Activated naive CD4-positive, alpha-beta T cell treated with anti-CD3 and anti-CD28 coated beads, Interleukin-2, amount 50 U/mL, for 24 hours (primary cell): ENCODE measurements at regions not wholly inside any gene's neighbourhood (a gene's known extent, or its start where the extent isn't known, plus 50 kb on each side); places are given as distances from the start of the nearest gene placed in this dataset.
"Not testable (repeated sequence)": the region's sequence is repeated elsewhere in the genome, so short reads cannot be mapped to it uniquely, and the experiment has no call there.

Source experiments
- H3K27ac Mint-ChIP-seq: one replicate; pipeline ENCODE4 v1.8.0; 2021; ENCODE audit warnings: mild to moderate bottlenecking, mixed read lengths
- H3K27me3 Mint-ChIP-seq: one replicate; pipeline ENCODE4 v1.8.0; 2021; ENCODE audit warnings: mixed read lengths
- H3K36me3 Mint-ChIP-seq: one replicate; pipeline ENCODE4 v1.8.0; 2021; ENCODE audit warnings: mixed read lengths
- H3K4me1 Mint-ChIP-seq: one replicate; pipeline ENCODE4 v1.8.0; 2021; ENCODE audit warnings: mixed read lengths
- H3K4me3 Mint-ChIP-seq: one replicate; pipeline ENCODE4 v1.8.0; 2021; ENCODE audit warnings: mild to moderate bottlenecking, mixed read lengths
- H3K9me3 Mint-ChIP-seq: one replicate; pipeline ENCODE4 v1.8.0; 2021; ENCODE audit warnings: mixed read lengths

DNA sequence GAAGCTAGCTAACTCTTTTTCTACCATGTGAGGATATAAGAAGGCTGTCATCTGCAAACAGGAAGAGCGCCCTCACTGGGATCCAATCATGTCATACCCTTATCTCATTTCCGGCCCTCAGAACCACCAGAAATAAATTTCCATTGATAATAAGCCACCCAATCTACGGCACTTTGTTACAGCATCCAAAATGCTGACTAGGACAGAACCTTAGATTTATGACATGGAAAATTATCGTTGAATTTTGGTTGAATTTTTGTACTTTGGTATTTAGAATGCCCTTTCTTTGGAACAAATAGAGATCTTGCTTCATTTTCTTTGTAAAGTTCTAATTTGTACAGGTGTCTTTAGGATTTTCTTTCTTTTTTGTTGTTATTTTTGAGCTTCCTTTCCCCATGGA lies 53.3 kb upstream of the CYLC2 start:
- Mint-ChIP-seq H3K9me3 (peaks cover 14% of the 10 kb centered on the region), H3K27me3 (no peaks in the 10 kb centered on the region), H3K4me3 (no peak overlapping the region), H3K36me3 (no peaks in the 10 kb centered on the region), H3K27ac (no peak overlapping the region), H3K4me1 (no peaks in the 10 kb centered on the region)

DNA sequence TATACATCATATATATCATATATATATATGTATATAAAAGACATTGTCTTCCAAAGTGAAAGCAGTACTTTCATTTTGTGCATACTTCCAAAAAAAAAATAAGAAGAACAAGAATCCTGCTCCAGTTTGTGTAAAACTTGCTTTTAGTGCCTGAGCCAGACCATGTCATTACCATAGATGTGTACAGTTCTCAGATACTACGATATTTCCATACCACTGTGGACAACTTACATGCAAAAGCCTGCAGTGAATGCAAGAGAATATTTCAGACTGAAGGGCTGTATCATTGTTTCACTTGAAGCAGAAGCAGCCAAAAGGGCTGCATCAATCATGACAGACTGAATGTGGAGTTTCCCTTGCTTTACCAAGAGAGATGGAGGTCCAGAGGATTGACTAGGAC lies 72.6 kb upstream of the CYLC2 start:
- H3K27ac Mint-ChIP-seq = no peak overlapping the region
- no peak overlapping the region for H3K4me3 Mint-ChIP-seq
- H3K36me3 Mint-ChIP-seq = no peaks in the 10 kb centered on the region
- no peaks in the 10 kb centered on the region for H3K4me1 Mint-ChIP-seq
- no peaks in the 10 kb centered on the region for H3K27me3 Mint-ChIP-seq
- H3K9me3 Mint-ChIP-seq = peaks cover 5% of the 10 kb centered on the region

DNA sequence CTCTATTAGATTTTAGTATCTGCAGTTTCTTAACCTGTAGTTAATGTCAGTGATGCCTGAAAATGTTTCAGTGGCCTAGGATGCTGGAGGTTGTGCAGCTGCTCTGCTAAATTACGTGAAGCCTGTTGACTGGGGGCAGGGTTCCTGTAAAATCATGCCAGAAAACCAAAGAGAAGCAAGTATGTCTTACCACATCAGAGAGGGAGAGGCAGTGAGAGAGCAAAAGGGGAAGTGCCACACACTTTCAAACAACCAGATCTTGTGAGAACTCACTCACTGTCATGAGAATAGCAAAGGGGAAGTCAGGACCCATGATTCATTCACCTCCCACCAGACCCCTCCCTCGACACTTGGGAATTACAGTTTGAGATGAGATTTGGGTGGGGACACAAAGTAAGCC lies 83.9 kb upstream of the CYLC2 start:
- peaks cover 6% of the 10 kb centered on the region for H3K9me3 Mint-ChIP-seq
- no peak overlapping the region for H3K4me3 Mint-ChIP-seq
- H3K27me3 Mint-ChIP-seq = no peaks in the 10 kb centered on the region
- no peaks in the 10 kb centered on the region for H3K4me1 Mint-ChIP-seq
- H3K36me3 Mint-ChIP-seq = no peaks in the 10 kb centered on the region
- H3K27ac Mint-ChIP-seq = no peak overlapping the region

DNA sequence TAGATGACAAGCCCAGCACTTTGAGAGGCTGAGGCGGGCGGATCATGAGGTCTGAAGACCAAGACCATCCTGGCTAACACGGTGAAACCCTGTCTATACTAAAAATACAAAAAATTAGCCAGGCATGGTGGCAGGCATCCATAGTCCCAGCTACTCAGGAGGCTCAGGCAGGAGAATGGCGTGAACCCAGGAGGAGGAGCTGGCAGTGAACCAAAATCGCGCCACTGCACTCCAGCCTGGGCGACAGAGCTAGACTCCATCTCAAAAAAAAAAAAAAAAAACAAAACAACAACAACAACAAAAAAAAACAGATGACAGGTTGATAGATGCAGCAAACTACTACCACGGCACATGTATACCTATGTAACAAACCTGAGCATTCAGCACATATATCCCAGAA lies 89.3 kb upstream of the CYLC2 start:
- H3K4me1 Mint-ChIP-seq, H3K36me3 Mint-ChIP-seq, H3K27me3 Mint-ChIP-seq, H3K4me3 Mint-ChIP-seq, H3K27ac Mint-ChIP-seq: not testable (repeated sequence)
- peaks cover 11% of the 10 kb centered on the region for H3K9me3 Mint-ChIP-seq

DNA sequence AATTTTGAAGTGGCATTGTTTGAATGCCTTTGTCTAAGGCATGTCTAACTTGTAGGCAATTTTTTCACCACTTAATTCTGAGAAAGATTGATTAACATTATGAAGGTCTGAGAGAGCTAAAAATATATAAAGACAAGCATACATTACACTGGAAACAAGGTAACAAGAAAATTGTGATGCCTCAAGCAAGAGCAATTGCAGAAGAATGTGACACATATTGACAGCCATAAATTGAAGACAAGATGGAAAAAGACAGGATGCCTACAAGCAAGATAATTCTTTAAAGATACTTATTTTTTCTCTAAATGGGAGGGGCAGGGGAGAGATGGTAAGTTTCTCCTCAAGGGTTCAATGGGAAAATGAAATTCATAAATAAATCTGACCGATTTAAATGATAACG lies 103.1 kb upstream of the CYLC2 start:
- Mint-ChIP-seq H3K27me3 (no peaks in the 10 kb centered on the region), H3K9me3 (no peaks in the 10 kb centered on the region), H3K4me3 (no peak overlapping the region), H3K36me3 (no peaks in the 10 kb centered on the region), H3K4me1 (no peaks in the 10 kb centered on the region), H3K27ac (no peak overlapping the region)

DNA sequence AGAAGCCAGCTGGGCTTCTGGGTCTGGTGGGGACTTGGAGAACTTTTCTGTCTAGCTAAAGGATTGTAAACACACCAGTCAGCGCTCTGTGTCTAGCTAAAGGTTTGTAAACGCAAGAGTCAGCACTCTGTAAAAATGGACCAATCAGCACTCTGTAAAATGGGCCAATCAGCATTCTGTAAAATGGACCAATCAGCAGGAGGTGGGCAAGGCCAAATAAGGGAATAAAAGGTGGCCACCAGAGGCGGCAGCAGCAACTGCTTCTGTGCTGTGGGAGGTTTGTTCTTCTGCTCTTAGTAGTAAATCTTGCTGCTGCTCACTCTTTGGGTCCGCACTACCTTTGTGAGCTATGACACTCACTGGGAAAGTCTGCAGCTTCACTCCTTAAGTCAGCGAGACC lies 106.4 kb upstream of the CYLC2 start:
- not testable (repeated sequence) for H3K27ac Mint-ChIP-seq, H3K9me3 Mint-ChIP-seq, H3K27me3 Mint-ChIP-seq, H3K4me3 Mint-ChIP-seq, H3K36me3 Mint-ChIP-seq, H3K4me1 Mint-ChIP-seq

DNA sequence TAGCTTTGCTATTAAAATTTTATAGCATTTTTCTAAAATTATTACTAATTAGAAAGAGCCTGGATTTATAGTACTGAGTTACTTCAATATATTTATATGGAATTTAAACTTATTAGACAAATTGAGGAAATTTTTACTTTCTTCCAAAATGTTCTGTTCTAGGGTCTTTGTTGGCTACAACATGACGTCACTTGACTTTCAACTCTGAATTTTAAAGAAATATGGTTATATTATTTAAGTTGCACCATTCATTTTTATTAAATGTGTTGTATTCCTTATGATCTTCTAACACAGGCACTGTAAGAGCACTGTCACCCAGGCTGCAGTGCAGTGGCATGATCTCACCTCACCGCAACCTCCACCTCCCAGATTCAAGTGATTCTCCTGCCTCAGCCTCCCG lies 119.4 kb upstream of the CYLC2 start:
- Mint-ChIP-seq H3K4me3 (no peak overlapping the region), H3K27me3 (no peaks in the 10 kb centered on the region), H3K27ac (no peak overlapping the region), H3K9me3 (peaks cover 7% of the 10 kb centered on the region), H3K4me1 (no peaks in the 10 kb centered on the region), H3K36me3 (no peaks in the 10 kb centered on the region)

DNA sequence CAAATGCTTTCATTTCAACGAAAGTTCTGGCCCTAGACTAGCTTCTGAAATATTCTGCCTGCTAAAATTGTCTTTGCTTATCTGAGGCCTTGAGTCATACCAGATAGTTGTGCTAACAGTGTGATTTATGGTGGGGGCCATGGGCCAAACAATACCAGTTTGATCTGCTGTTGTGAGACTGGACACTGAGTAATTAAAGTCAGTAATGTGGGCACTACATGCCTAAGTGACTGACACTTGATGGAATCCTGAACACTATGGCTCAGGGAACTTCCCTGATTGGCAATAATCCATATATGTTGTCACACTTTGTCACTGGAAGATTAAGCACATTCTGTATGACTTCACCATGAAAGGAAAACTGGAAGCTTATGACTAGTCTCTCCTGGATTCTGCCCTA lies 127.6 kb upstream of the CYLC2 start:
- H3K27ac Mint-ChIP-seq = no peak overlapping the region
- H3K9me3 Mint-ChIP-seq = peaks cover 3% of the 10 kb centered on the region
- no peaks in the 10 kb centered on the region for H3K27me3 Mint-ChIP-seq
- no peaks in the 10 kb centered on the region for H3K36me3 Mint-ChIP-seq
- no peak overlapping the region for H3K4me3 Mint-ChIP-seq
- no peaks in the 10 kb centered on the region for H3K4me1 Mint-ChIP-seq

DNA sequence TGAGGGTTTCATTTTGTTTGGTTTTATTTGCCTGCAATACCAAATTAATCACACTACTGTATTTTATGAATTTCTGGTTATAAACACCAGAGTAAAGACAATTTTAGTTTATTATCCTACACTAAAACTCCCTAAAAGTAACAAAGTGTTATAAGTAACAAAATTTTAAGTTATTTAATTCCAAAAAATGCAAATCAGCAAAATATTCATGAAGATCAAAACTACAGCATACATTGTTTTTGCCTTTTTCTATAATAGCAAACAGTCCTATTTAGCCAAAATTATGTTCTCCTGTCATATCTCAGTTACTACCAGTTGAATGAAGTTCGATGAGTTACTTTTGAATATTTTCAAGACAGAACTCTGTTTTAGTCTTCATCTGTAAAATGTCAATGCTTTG lies 132.7 kb upstream of the CYLC2 start:
- no peaks in the 10 kb centered on the region for H3K9me3 Mint-ChIP-seq
- H3K4me3 Mint-ChIP-seq = no peak overlapping the region
- no peaks in the 10 kb centered on the region for H3K27me3 Mint-ChIP-seq
- no peaks in the 10 kb centered on the region for H3K36me3 Mint-ChIP-seq
- H3K4me1 Mint-ChIP-seq = no peaks in the 10 kb centered on the region
- H3K27ac Mint-ChIP-seq = no peak overlapping the region

DNA sequence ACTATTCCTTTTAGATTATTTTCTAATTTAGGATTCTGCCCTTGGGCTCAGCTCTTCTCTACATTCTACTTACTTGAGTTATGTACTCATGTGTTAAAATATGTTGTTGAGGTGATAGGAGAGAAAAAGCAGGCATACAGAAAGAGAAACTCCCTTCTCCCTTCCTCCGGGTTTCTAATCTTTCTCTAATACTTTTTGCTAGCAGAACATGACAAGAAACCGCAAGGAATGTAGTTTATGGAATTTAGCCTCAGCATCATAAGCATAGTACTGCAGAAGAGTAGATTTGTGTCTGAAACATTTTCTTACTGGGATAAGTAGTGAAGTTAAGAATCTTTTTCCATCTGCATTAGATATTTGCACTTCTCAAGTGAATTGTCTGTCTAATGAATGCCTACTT lies 139.5 kb upstream of the CYLC2 start:
- no peak overlapping the region for H3K4me3 Mint-ChIP-seq
- H3K36me3 Mint-ChIP-seq = no peaks in the 10 kb centered on the region
- no peaks in the 10 kb centered on the region for H3K9me3 Mint-ChIP-seq
- no peak overlapping the region for H3K27ac Mint-ChIP-seq
- no peaks in the 10 kb centered on the region for H3K4me1 Mint-ChIP-seq
- H3K27me3 Mint-ChIP-seq = no peaks in the 10 kb centered on the region

DNA sequence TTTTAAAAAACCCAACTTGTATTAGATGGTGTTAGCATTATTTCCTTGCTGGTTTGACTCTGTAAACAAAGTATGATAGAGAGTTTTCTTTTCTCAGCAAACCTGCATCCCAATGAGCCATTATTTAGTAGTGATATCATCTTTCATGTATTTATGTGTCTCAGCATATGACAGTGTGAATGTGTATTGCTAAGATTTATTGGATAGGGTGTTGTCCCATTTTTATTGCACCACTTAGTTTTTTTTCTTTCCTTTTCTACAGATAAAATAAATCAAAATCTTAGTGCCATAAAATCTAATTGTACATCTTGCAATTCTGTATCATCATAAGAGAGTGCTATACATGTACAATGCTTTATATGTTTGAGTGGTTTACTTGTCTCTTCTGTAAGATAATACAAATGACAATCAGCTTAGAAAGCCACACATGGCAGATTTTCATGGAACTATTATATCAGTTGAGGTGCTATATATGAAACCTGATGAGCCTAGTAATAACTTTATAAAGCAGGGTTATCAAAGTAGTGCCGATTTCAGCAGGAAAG lies 149.2 kb upstream of the CYLC2 start:
- H3K4me1 Mint-ChIP-seq = no peaks in the 10 kb centered on the region
- no peaks in the 10 kb centered on the region for H3K36me3 Mint-ChIP-seq
- no peaks in the 10 kb centered on the region for H3K27me3 Mint-ChIP-seq
- H3K4me3 Mint-ChIP-seq = no peak overlapping the region
- no peak overlapping the region for H3K27ac Mint-ChIP-seq
- no peaks in the 10 kb centered on the region for H3K9me3 Mint-ChIP-seq

DNA sequence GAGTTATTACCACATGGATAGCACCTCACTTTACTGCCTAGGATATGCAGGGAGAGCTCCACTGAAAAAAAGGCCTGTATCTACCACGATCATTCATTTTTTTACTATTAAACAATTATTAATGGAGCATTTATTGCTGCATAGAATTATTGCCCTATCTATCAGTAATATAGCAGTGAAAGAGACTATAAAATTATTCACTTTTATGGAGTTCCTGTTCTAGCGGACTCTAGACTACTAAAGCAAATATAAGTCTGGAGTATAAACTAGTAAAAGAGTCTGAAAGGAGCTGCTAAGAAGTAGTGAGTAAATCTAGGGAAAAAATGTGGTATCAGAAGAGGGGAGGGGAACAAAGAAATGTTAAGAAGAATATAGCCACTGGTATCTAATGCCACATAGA lies 150.4 kb upstream of the CYLC2 start:
- Mint-ChIP-seq H3K4me1 (no peaks in the 10 kb centered on the region), H3K27ac (no peak overlapping the region), H3K27me3 (no peaks in the 10 kb centered on the region), H3K4me3 (no peak overlapping the region), H3K9me3 (no peaks in the 10 kb centered on the region), H3K36me3 (no peaks in the 10 kb centered on the region)

DNA sequence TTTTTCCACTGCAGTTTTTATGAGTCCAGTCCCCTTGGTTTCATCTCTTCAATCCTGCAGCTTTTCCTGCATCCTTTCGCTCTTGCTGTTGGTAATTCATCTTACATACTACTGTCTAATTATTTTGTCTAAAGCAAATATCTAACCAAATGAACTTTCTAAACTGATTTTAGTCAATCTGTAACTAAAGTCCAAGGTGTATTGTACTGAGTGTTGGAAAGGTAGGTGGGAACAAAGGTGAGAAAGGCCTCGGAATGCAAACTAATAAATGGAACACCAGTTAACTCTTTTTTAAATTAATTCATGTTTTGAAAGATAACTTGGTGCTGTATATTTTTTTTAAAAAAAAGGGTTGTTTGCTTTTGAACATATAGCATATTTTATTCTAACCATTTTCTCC lies 152.7 kb upstream of the CYLC2 start:
- no peak overlapping the region for H3K27ac Mint-ChIP-seq
- no peak overlapping the region for H3K4me3 Mint-ChIP-seq
- H3K4me1 Mint-ChIP-seq = no peaks in the 10 kb centered on the region
- no peaks in the 10 kb centered on the region for H3K36me3 Mint-ChIP-seq
- H3K9me3 Mint-ChIP-seq = no peaks in the 10 kb centered on the region
- no peaks in the 10 kb centered on the region for H3K27me3 Mint-ChIP-seq

DNA sequence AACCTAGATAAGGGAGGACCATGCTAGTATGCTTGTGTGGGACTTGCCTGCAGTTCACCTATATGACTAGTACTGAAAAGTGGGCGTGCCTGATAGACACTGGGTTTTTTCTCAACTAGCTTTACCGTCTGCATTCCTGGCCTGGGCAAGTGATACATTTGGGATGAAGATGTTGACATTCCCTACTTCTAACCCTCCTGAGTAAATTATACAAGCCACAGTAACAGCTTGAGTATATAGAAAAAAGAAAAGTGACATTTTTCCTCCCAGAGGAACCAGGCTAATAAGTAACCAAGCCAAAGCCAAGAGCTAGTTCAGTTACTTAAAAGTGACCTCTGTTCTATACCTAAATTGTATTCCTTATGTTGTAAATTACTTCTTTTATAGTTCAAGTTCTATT lies 153.8 kb upstream of the CYLC2 start:
- Mint-ChIP-seq H3K4me3 (no peak overlapping the region), H3K27ac (no peak overlapping the region), H3K27me3 (no peaks in the 10 kb centered on the region), H3K4me1 (no peaks in the 10 kb centered on the region), H3K9me3 (no peaks in the 10 kb centered on the region), H3K36me3 (no peaks in the 10 kb centered on the region)

DNA sequence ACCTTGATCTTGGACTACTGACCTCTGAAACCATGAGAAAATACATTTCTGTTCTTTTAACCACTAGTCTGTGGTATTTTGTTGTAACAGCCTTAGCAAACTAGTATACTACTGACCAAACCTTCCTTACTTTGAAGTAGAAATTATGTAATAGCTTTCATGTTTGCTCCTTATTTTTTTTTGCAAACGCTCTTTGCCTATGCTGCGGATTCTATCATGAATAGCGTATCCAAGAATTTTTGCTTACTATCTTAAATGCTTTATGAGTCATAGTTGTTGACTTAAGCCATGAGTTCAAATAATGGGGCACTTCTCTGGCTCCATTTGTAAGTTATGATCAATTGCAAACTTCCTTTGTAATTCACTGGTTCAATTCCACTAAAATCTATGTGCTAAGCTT lies 154.8 kb upstream of the CYLC2 start:
- no peaks in the 10 kb centered on the region for H3K27me3 Mint-ChIP-seq
- no peaks in the 10 kb centered on the region for H3K9me3 Mint-ChIP-seq
- H3K27ac Mint-ChIP-seq = no peak overlapping the region
- H3K4me1 Mint-ChIP-seq = no peaks in the 10 kb centered on the region
- H3K4me3 Mint-ChIP-seq = no peak overlapping the region
- no peaks in the 10 kb centered on the region for H3K36me3 Mint-ChIP-seq

DNA sequence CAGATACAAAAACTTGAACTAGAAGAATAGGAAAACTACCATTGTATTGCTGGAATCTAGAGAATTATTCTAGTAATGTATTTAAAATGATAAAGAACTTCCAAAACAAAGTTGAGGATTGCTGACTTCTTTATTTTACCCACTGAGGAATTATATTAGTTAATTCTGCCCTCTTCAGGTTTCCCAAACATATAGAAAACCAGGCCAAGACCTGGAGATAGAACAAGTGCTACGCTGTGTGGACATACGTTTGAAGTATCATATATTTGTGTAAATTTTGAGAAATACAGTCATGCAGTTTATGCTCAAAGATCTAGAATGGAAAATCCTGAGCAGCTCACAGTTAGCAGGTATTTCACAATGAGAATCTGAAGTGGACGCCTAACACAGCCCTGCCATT lies 162.3 kb upstream of the CYLC2 start:
- no peak overlapping the region for H3K27ac Mint-ChIP-seq
- H3K4me3 Mint-ChIP-seq = no peak overlapping the region

DNA sequence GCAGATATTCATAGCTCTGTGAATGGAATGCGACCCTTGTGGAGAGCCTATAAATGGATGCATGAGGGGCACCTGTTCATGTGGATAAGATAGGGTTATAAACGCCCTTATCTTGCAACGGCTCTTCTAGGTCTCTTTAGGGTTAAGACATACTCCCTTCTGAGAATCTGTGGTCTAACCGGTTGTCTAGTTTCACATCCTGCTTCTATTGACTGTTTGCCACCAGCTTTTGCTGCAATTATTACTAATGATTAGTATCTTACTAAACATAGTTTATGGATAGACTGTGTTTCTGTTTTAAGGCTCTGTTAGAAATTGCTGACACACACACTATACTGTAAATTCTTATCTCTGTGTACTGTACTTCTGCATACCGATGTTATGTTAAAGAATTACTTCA lies 198.9 kb upstream of the CYLC2 start:
- Mint-ChIP-seq H3K4me3 (no peak overlapping the region), H3K27ac (no peak overlapping the region), H3K27me3 (no peaks in the 10 kb centered on the region)

More for the DNA sequence above, 162.3 kb upstream of the CYLC2 start:
- Mint-ChIP-seq H3K27me3 (no peaks in the 10 kb centered on the region), H3K36me3 (no peaks in the 10 kb centered on the region), H3K4me1 (no peaks in the 10 kb centered on the region), H3K9me3 (no peaks in the 10 kb centered on the region)

More for the DNA sequence above, 198.9 kb upstream of the CYLC2 start:
- Mint-ChIP-seq H3K9me3 (peaks cover 22% of the 10 kb centered on the region), H3K4me1 (no peaks in the 10 kb centered on the region), H3K36me3 (no peaks in the 10 kb centered on the region)
